H1 (cell line): ENCODE measurements at regions not wholly inside any gene's neighbourhood (a gene's known extent, or its start where the extent isn't known, plus 50 kb on each side); places are given as distances from the start of the nearest gene placed in this dataset.

ENCODE experiments used
- TEAD4 ChIP-seq: IDR thresholded peaks from 2 replicates; pipeline ENCODE4 v1.6.1; 2012; ENCODE audit warnings: low read depth, low read length, inconsistent platforms, mixed read lengths
- ZNF274 ChIP-seq: IDR thresholded peaks from 2 replicates; pipeline ENCODE4 v1.7.0; 2012; ENCODE audit warnings: low read length, borderline replicate concordance; ENCODE audit errors: extremely low read depth
- TF ChIP-seq, protein P1 (sequence below): fragments of 300-600 bp; sonication (generic); IDR thresholded peaks from 2 replicates; pipeline ENCODE4 v1.7.1; 2012; ENCODE audit warnings: low read length, moderate library complexity, mild to moderate bottlenecking, inconsistent platforms; ENCODE audit not compliant: insufficient replicate concordance

DNA sequence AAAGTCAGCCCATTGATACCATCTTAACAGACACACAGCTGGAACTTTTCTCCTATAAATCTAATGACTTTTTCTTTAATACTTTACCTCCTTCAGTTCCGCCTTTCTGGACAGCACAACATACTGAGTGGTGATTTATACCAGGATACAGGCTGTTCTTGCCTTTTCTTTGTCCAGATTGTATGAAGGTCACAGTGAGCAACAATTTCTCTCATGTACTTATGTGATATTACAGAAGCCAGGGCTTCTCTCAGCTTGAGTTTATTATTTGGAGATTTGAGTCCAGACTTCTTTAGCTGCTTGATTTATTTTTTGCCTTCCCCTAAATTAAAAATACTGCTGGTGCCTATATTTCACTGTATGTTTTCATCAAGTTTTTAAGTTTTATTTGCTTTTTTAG lies 976.0 kb downstream of the ROBO2 start (continued):
- TF ChIP-seq, protein P1, sequence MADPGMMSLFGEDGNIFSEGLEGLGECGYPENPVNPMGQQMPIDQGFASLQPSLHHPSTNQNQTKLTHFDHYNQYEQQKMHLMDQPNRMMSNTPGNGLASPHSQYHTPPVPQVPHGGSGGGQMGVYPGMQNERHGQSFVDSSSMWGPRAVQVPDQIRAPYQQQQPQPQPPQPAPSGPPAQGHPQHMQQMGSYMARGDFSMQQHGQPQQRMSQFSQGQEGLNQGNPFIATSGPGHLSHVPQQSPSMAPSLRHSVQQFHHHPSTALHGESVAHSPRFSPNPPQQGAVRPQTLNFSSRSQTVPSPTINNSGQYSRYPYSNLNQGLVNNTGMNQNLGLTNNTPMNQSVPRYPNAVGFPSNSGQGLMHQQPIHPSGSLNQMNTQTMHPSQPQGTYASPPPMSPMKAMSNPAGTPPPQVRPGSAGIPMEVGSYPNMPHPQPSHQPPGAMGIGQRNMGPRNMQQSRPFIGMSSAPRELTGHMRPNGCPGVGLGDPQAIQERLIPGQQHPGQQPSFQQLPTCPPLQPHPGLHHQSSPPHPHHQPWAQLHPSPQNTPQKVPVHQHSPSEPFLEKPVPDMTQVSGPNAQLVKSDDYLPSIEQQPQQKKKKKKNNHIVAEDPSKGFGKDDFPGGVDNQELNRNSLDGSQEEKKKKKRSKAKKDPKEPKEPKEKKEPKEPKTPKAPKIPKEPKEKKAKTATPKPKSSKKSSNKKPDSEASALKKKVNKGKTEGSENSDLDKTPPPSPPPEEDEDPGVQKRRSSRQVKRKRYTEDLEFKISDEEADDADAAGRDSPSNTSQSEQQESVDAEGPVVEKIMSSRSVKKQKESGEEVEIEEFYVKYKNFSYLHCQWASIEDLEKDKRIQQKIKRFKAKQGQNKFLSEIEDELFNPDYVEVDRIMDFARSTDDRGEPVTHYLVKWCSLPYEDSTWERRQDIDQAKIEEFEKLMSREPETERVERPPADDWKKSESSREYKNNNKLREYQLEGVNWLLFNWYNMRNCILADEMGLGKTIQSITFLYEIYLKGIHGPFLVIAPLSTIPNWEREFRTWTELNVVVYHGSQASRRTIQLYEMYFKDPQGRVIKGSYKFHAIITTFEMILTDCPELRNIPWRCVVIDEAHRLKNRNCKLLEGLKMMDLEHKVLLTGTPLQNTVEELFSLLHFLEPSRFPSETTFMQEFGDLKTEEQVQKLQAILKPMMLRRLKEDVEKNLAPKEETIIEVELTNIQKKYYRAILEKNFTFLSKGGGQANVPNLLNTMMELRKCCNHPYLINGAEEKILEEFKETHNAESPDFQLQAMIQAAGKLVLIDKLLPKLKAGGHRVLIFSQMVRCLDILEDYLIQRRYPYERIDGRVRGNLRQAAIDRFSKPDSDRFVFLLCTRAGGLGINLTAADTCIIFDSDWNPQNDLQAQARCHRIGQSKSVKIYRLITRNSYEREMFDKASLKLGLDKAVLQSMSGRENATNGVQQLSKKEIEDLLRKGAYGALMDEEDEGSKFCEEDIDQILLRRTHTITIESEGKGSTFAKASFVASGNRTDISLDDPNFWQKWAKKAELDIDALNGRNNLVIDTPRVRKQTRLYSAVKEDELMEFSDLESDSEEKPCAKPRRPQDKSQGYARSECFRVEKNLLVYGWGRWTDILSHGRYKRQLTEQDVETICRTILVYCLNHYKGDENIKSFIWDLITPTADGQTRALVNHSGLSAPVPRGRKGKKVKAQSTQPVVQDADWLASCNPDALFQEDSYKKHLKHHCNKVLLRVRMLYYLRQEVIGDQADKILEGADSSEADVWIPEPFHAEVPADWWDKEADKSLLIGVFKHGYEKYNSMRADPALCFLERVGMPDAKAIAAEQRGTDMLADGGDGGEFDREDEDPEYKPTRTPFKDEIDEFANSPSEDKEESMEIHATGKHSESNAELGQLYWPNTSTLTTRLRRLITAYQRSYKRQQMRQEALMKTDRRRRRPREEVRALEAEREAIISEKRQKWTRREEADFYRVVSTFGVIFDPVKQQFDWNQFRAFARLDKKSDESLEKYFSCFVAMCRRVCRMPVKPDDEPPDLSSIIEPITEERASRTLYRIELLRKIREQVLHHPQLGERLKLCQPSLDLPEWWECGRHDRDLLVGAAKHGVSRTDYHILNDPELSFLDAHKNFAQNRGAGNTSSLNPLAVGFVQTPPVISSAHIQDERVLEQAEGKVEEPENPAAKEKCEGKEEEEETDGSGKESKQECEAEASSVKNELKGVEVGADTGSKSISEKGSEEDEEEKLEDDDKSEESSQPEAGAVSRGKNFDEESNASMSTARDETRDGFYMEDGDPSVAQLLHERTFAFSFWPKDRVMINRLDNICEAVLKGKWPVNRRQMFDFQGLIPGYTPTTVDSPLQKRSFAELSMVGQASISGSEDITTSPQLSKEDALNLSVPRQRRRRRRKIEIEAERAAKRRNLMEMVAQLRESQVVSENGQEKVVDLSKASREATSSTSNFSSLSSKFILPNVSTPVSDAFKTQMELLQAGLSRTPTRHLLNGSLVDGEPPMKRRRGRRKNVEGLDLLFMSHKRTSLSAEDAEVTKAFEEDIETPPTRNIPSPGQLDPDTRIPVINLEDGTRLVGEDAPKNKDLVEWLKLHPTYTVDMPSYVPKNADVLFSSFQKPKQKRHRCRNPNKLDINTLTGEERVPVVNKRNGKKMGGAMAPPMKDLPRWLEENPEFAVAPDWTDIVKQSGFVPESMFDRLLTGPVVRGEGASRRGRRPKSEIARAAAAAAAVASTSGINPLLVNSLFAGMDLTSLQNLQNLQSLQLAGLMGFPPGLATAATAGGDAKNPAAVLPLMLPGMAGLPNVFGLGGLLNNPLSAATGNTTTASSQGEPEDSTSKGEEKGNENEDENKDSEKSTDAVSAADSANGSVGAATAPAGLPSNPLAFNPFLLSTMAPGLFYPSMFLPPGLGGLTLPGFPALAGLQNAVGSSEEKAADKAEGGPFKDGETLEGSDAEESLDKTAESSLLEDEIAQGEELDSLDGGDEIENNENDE = no peak
- TF ChIP-seq TEAD4 (no peak), ZNF274 (no peak)
